ENCODE measurements at regions not wholly inside any gene's neighbourhood (a gene's known extent, or its start where the extent isn't known, plus 50 kb on each side); places are given as distances from the start of the nearest gene placed in this dataset.

DNA sequence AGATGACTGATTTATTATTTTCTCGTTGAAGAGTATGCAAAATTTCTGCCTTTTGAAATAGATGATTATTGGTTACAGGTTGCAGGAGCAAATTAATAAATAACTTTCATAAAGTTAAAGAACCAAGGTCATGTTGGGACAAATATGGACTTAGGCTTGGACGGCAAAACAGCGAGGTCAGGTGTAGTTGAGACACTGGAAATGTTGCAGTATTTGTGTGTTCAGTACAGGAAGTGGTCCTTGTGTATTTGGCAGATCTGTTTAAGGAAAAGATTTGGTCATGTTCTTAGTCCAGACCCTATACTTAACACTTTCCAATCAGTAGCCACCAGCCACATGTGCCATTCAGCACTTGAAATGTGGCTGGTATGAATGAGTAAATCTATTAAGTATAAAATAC is 486.5 kb downstream of the TDRD15 start:
- no peaks in the 10 kb centered on the region for H3K9me3 ChIP-seq (ENCODE audit: low read depth, low read length)
- no peak overlapping the region for H3K27ac ChIP-seq
- TF ChIP-seq EZH2 (IDR thresholded peaks at IDR 0.05) (no peak), POLR2AphosphoS5 (IDR thresholded peaks at IDR 0.05; ENCODE audit: borderline replicate concordance, low read depth, low read length) (no peak), FOXP2 (optimal IDR thresholded peaks at IDR 0.05; ENCODE audit: control extremely low read depth, extremely low read length, insufficient read depth) (no peak)
- DNase-seq (ENCODE audit: low read depth, low spot score), result no peak
- H3K9ac ChIP-seq (ENCODE audit: insufficient read length), result no peak overlapping the region
- H3K4me3 ChIP-seq, result no peak overlapping the region
- H3K36me3 ChIP-seq (ENCODE audit: insufficient read depth, low read length), result no peaks in the 10 kb centered on the region

DNA sequence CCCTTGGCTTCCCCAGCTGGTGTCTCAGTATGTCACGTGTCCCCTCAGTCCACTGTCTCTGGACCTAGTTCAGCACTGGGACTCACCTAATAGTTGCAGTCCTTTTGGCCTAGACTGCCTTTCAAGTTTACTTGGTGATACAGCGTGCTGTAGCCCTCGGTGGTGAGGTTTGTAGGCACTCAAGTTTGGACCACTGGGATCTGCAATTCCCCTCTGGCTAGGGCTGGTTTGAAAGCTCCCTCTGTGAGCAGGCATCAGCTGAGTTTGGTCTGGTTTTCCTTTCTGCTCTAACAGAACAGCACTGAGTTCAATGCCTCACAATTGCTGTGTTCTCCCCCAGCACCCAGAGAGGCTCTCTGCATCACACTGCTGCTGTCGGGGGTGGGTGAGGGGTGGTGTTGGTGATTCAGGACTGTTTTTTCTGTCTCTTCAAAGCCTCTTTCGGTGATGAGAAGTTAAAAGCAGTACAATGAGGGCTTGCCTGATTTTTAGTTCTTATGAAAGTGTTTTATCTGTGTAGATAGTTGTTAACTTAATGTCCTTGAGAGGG is 494.2 kb downstream of the TDRD15 start:
- DNase-seq (ENCODE audit: low read depth, low spot score), result no peak
- Histone ChIP-seq H3K9me3 (ENCODE audit: low read depth, low read length) (no peaks in the 10 kb centered on the region), H3K9ac (ENCODE audit: insufficient read length) (no peak overlapping the region), H3K36me3 (ENCODE audit: insufficient read depth, low read length) (no peaks in the 10 kb centered on the region), H3K4me3 (no peak overlapping the region), H3K27ac (no peak overlapping the region)
- TF ChIP-seq FOXP2 (optimal IDR thresholded peaks at IDR 0.05; ENCODE audit: control extremely low read depth, extremely low read length, insufficient read depth) (no peak), EZH2 (IDR thresholded peaks at IDR 0.05) (no peak), POLR2AphosphoS5 (IDR thresholded peaks at IDR 0.05; ENCODE audit: borderline replicate concordance, low read depth, low read length) (no peak)

DNA sequence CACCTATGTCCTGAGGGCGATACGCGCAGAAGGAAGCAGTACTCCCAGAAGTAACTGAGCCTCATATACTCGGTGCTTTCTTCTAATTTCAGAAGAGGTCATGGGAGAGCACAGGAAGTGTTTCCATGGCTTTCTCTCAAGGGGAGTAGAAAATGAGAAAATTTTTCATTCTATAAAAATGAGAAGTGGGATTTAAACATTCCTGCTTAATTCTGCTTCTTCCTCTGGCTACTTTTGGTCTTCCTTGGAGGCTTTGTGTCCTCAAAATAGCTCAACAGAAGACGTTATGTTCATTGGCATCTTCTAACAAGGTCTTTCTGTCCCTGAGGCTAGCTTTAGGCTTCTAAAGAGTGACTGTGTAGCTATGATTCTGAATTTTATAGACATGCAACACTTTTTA is 497.0 kb downstream of the TDRD15 start:
- no peak for DNase-seq (ENCODE audit: low read depth, low spot score)
- Histone ChIP-seq H3K27ac (no peak overlapping the region), H3K9me3 (ENCODE audit: low read depth, low read length) (no peaks in the 10 kb centered on the region), H3K9ac (ENCODE audit: insufficient read length) (no peak overlapping the region), H3K4me3 (no peak overlapping the region), H3K36me3 (ENCODE audit: insufficient read depth, low read length) (no peaks in the 10 kb centered on the region)
- TF ChIP-seq EZH2 (IDR thresholded peaks at IDR 0.05), result no peak
- no peak for TF ChIP-seq POLR2AphosphoS5 (IDR thresholded peaks at IDR 0.05; ENCODE audit: borderline replicate concordance, low read depth, low read length)
- no peak for TF ChIP-seq FOXP2 (optimal IDR thresholded peaks at IDR 0.05; ENCODE audit: control extremely low read depth, extremely low read length, insufficient read depth)

DNA sequence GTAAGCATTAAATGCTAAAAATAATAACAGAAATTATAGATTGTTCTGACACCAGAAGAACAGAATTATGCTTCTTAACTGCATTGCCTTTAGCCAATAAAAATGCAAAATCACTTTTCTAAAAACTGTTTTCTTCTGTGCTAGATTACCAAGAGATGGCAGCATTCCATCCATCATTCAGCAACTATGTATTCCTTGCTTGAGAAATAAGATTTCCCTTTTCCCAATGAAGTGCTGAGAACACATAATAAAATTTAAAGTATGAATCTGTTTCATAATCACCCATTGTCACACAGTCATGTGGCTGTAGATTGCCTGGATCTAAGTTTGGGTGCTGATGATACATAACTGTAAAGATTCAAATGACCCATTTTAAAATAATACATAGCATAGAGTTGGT is 504.2 kb downstream of the TDRD15 start:
- Histone ChIP-seq H3K9me3 (ENCODE audit: low read depth, low read length) (no peaks in the 10 kb centered on the region), H3K36me3 (ENCODE audit: insufficient read depth, low read length) (no peaks in the 10 kb centered on the region), H3K27ac (no peak overlapping the region), H3K4me3 (no peak overlapping the region), H3K9ac (ENCODE audit: insufficient read length) (no peak overlapping the region)
- no peak for DNase-seq (ENCODE audit: low read depth, low spot score)
- TF ChIP-seq EZH2 (IDR thresholded peaks at IDR 0.05), result no peak
- no peak for TF ChIP-seq FOXP2 (optimal IDR thresholded peaks at IDR 0.05; ENCODE audit: control extremely low read depth, extremely low read length, insufficient read depth)
- no peak for TF ChIP-seq POLR2AphosphoS5 (IDR thresholded peaks at IDR 0.05; ENCODE audit: borderline replicate concordance, low read depth, low read length)

DNA sequence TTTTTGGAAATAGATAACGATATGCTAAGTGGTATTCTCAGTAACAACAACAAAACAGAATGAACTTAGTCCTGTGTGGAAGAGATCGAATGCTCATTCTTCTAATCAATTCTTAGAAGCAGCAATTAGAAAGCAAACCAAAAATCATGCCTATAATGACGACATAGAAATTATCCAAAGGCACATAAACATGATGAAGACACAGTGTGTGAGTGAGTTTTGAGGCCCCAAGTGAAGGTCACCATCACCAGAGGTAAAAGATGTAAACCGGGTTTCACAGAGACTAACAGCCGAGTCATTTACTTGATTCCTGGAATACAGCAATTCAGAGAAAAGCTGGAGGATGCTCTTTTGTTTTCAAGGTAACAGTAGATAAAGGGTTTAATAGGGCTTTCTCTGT is 509.2 kb downstream of the TDRD15 start:
- TF ChIP-seq EZH2 (IDR thresholded peaks at IDR 0.05), result no peak
- no peaks in the 10 kb centered on the region for H3K9me3 ChIP-seq (ENCODE audit: low read depth, low read length)
- peak overlapping the region; percentile 45; the same call in 1 of the 2 replicates for H3K4me3 ChIP-seq
- H3K27ac ChIP-seq, result no peak overlapping the region
- no peaks in the 10 kb centered on the region for H3K36me3 ChIP-seq (ENCODE audit: insufficient read depth, low read length)
- DNase-seq (ENCODE audit: low read depth, low spot score), result no peak
- no peak overlapping the region for H3K9ac ChIP-seq (ENCODE audit: insufficient read length)

DNA sequence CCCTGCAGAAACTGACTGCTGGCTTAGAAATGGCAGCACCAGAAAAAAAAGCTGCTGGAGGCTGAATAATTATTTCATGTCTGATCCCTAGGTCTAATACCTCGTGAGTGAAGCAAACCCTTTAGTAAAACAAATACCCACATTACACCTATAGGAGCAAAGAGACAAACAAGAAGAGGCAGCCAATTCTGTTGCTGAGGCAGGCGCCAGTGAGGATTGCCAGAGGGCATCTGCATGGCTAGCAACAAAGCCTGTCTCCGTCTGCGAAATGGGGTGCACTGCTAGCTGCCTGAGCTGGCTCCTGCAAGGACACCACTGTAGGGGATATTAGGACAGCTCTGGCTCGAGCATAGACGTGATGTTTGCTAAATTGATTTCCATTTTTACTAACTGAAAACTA is 509.7 kb downstream of the TDRD15 start:
- Histone ChIP-seq H3K4me3 (peak overlapping the region; percentile 45; the same call in 1 of the 2 replicates), H3K9ac (ENCODE audit: insufficient read length) (no peak overlapping the region)
- TF ChIP-seq EZH2 (IDR thresholded peaks at IDR 0.05), result no peak
- TF ChIP-seq POLR2AphosphoS5 (IDR thresholded peaks at IDR 0.05; ENCODE audit: borderline replicate concordance, low read depth, low read length), result no peak

DNA sequence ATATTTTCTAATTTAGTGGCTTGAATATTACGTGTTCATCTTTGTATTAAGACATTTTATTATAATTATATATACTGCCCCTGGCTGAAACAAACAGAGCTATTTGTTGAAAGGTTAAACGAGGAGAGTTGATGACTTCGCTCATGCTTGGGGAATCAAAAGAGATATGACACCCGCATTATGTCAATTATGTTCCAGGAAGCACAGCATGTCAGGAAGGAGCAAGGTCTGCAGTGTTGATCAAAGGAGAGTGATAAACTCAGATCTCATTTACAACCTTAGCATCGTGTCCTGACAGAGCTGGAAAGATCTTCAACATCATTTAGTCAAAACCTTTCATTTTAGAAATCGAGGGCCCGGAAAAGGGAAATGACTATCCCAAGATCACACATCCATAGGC is 510.1 kb downstream of the TDRD15 start:
- Histone ChIP-seq H3K27ac (no peak overlapping the region), H3K9me3 (ENCODE audit: low read depth, low read length) (no peaks in the 10 kb centered on the region), H3K9ac (ENCODE audit: insufficient read length) (no peak overlapping the region), H3K36me3 (ENCODE audit: insufficient read depth, low read length) (no peaks in the 10 kb centered on the region), H3K4me3 (peak overlapping the region; percentile 45; the same call in 1 of the 2 replicates)
- no peak for DNase-seq (ENCODE audit: low read depth, low spot score)
- TF ChIP-seq POLR2AphosphoS5 (IDR thresholded peaks at IDR 0.05; ENCODE audit: borderline replicate concordance, low read depth, low read length) (no peak), FOXP2 (optimal IDR thresholded peaks at IDR 0.05; ENCODE audit: control extremely low read depth, extremely low read length, insufficient read depth) (no peak), EZH2 (IDR thresholded peaks at IDR 0.05) (no peak)

More for the DNA sequence above, 509.7 kb downstream of the TDRD15 start:
- DNase-seq (ENCODE audit: low read depth, low spot score), result no peak
- no peaks in the 10 kb centered on the region for H3K36me3 ChIP-seq (ENCODE audit: insufficient read depth, low read length)
- no peaks in the 10 kb centered on the region for H3K9me3 ChIP-seq (ENCODE audit: low read depth, low read length)
- no peak overlapping the region for H3K27ac ChIP-seq

DNA sequence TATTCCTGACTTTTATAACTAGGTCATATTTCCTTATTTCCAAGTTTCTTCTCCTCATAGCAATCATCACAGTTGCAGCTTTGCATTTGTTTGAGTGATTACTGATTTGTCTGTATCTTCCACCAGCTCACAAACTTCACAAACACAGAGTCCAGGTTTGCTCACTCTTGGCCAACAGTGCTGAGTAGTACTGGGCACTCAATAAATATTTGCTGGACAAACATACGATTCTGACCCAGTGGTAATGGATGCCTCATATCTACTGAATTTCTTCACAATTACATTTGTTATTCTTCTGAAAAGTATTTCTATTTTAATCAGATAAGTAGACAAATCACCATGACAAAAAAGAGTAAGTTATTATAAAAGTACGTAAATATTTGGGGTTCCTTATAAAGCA is 516.3 kb downstream of the TDRD15 start:
- H3K9ac ChIP-seq (ENCODE audit: insufficient read length), result no peak overlapping the region
- H3K9me3 ChIP-seq (ENCODE audit: low read depth, low read length), result no peaks in the 10 kb centered on the region
- no peak overlapping the region for H3K27ac ChIP-seq
- no peaks in the 10 kb centered on the region for H3K36me3 ChIP-seq (ENCODE audit: insufficient read depth, low read length)
- TF ChIP-seq POLR2AphosphoS5 (IDR thresholded peaks at IDR 0.05; ENCODE audit: borderline replicate concordance, low read depth, low read length) (no peak), EZH2 (IDR thresholded peaks at IDR 0.05) (no peak), FOXP2 (optimal IDR thresholded peaks at IDR 0.05; ENCODE audit: control extremely low read depth, extremely low read length, insufficient read depth) (no peak)
- no peak for DNase-seq (ENCODE audit: low read depth, low spot score)
- H3K4me3 ChIP-seq, result no peak overlapping the region

DNA sequence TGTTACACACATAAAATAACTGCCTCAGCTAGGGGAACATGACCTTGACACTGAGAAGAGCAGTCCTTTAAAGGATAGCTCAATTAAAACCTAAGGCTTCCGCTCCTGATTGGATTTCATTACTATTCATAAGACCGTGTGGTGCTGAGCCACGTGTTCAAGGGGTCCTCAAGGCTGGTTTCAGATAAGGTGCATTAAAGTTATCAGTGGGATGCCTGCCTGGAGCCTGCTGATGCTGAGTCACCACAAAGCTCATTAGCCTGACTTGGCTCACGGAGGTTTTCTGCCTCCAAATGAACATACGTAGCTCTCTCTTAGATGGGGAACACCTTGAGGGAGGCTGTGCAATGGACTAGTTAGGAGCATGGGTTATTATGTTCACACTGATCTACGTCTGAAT is 518.9 kb downstream of the TDRD15 start:
- DNase-seq (ENCODE audit: low read depth, low spot score), result no peak
- no peaks in the 10 kb centered on the region for H3K9me3 ChIP-seq (ENCODE audit: low read depth, low read length)
- peak overlapping the region; percentile 26; the same call in 1 of the 2 replicates for H3K27ac ChIP-seq
- no peaks in the 10 kb centered on the region for H3K36me3 ChIP-seq (ENCODE audit: insufficient read depth, low read length)
- no peak overlapping the region for H3K4me3 ChIP-seq
- TF ChIP-seq POLR2AphosphoS5 (IDR thresholded peaks at IDR 0.05; ENCODE audit: borderline replicate concordance, low read depth, low read length) (no peak), FOXP2 (optimal IDR thresholded peaks at IDR 0.05; ENCODE audit: control extremely low read depth, extremely low read length, insufficient read depth) (no peak)
- no peak overlapping the region for H3K9ac ChIP-seq (ENCODE audit: insufficient read length)

Data from SK-N-MC (cell line).